Astrocyte of the hippocampus (primary cell): ENCODE measurements at regions not wholly inside any gene's neighbourhood (a gene's known extent, or its start where the extent isn't known, plus 50 kb on each side); places are given as distances from the start of the nearest gene placed in this dataset.

Experiments used
- DNase-seq: peaks from one replicate; pipeline ENCODE4 v3.0.0; 2011; ENCODE audit warnings: low read depth, low spot score

DNA sequence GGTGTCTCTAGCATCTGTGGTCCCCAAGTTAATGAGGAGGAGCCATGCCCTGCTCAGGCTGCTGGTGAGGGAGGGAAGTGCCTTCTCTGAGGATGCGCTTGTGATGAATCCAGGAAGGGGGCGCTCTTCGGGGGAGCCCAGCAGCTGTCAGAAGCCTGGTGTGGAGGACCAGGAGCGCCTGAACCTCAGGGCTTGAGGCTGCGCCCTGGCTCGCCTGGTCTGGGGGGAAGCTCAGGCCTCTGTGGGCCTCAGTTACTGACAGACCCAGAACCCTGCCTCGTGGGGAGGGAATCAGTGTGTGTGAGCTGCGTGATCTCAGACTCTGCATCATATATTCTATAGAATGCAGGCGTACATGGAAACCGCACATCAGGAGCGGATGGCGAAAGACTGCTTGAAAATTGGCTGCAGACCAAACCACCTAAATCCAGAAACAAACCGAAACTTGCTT is 126.1 kb downstream of the SEC14L1 start:
- DNase-seq: no peak

- no peak for DNase-seq
Measured at GRCh38 chr17:77269696-77270681, 129.2 kb downstream of the SEC14L1 start.

GRCh38 chr17:77271411-77271810 is 130.6 kb downstream of the SEC14L1 start:
- no peak for DNase-seq

DNA sequence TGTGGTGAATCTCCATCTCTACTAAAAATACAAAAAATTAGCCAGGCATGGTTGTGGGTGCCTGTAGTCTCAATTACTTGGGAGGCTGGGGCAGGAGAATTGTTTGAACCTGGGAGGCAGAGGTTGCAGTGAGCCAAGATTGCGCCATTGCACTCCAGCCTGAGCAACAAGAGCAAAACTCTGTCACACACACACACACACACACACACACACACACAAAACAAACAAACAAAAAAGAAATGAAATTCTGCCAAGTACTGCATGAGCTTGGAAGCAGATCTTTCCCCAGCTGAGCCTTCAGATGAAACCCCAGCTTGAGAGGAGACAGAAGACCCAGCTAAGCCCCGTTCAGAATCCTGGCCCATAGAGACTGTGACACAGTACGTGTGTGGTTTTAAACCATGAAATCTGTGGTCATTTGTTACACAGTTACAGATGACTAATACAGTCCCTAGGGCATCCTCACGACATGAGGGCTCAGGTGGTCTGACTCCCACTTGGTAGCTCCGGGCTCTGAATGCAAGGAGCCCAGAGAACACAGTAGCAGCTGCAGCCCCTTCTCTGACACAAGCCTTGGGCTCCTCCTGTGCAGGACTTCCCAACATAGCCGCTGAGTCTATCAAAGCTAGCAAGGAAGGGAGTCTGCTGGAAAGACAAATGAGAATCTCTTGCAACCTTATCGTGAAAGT is 132.8 kb downstream of the SEC14L1 start:
- DNase-seq: no peak

DNA sequence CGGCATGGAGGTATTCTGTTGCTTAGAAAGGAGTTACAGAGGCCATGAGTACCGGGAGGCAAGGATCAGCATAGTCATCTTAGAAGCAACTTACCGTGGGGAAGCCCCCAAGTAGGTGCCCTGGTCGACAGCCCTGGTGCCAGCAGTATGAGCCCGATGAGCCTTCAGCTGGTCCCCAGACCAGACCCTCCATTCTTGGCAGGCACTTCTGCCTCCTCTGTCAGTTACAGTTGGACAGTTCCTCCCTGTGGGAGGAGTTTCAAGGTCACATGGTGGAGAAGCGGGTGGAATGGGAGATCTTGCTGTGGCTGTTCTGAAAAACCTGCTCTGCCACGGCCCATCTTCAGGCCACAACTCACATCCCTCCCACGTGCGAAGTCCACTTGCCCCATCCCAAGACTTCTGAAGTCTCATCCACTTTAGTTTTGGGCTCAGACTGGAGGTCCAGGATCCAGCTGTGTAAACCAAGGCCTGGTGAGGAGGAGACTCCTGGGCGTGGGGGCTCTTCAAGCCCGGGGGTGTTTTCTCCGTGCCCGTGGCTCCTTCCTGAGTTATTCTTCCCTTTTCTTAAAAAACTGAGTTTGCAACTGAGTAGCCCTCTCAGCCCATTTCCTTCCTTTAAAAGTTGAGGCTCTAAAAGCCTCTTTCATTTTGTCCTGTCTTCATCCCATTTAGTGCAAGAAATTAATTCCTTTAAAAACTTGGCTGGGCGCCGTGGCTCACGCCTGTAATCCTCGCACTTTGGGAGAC is 133.5 kb downstream of the SEC14L1 start:
- no peak for DNase-seq

- no peak for DNase-seq
Measured at GRCh38 chr17:77279448-77280303, 138.9 kb downstream of the SEC14L1 start.

- peak; percentile 51 for DNase-seq
Measured at GRCh38 chr17:77280304-77281121, 139.7 kb downstream of the SEC14L1 start.

DNA sequence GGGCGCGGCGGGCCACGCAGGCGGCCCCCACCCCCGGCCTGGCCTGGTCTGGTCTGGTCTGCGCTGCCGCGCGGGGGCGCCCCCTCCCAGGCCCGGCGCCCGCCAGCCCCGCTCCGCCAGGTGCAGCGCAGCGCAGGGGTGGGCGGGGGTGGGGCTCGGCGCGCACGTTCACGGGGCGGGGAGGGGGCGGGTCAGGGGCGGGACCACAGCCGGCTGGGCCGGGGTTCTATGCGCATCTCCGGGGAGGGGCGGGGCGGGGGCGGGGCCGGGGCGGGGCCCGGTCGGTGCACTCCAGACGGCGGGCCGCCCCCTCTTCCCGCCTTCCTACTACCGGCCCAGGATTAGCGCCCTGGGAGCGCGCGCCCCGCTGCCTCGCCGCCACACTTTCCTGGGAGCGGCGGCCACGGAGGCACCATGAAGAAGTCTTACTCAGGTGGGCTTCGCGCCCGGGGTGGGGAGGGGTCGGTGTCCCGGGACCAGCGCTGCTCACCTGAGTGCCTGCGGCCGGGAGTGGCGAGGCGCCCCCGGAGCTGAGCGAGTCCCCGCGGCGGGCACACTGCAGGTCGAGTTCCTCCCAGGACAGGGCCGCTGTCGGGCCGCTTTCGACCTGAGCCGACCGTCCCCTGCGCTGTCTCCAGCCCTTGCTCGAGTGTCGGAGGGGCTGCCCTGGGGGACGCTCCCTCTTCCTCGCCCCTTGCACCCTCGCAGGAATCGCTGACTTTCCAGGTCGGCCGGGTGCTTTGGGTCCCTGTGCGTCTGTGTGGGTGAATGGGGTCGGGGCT is 140.5 kb downstream of the SEC14L1 start:
- DNase-seq: peak; percentile 80

DNA sequence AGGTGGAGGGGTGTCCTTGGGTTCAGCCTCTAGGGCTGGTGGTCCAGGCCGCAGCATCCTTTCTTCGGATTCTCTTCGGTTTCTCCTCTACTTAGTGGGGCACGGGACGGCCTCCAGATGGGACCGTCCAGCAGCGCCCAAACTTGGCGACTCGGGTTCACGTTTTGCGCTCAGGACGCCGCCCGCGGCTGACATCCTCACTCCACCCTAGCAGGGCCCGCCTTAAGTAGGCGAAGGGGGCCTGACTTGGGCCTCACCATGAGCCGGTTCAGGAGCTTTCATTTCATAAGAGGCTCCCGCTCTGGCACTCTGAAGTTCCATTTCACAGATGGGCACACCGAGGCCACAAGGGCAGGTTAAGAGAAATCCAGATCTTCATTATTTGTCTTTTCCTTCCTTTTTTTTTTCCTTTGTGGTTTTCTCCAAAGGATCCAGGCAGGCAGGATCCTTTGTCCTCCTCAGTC is 141.2 kb downstream of the SEC14L1 start:
- DNase-seq: peak; percentile 49

- DNase-seq: peak; percentile 87
Measured at GRCh38 chr17:77282524-77283515, 142.1 kb downstream of the SEC14L1 start.

DNA sequence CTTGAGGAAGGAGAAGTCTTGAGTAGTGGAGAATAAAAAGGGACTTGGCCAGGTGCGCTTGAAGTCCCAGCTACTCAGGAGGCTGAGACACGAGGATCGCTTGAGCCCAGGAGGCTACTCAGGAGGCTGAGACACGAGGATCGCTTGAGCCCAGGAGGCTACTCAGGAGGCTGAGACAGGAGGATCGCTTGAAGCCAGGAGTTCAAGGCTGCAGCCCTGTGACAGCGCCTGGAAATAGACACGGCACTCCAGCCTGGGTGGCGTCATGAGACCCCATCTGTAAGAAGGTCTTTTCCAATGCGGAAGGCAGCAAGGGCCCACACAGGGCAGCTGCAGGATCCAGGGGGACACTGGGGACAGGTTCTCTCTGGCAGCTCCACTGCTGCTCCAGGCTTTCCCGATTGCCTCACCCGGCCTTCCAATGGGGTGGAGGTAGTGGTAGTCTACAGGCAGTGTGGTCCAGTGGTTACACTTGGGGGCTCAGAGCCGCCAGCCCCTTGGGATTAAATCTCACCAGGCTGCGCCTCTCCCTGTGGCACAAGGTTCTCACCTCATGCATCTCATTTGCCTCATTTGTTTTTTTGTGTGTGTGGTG is 143.4 kb downstream of the SEC14L1 start:
- no peak for DNase-seq

DNA sequence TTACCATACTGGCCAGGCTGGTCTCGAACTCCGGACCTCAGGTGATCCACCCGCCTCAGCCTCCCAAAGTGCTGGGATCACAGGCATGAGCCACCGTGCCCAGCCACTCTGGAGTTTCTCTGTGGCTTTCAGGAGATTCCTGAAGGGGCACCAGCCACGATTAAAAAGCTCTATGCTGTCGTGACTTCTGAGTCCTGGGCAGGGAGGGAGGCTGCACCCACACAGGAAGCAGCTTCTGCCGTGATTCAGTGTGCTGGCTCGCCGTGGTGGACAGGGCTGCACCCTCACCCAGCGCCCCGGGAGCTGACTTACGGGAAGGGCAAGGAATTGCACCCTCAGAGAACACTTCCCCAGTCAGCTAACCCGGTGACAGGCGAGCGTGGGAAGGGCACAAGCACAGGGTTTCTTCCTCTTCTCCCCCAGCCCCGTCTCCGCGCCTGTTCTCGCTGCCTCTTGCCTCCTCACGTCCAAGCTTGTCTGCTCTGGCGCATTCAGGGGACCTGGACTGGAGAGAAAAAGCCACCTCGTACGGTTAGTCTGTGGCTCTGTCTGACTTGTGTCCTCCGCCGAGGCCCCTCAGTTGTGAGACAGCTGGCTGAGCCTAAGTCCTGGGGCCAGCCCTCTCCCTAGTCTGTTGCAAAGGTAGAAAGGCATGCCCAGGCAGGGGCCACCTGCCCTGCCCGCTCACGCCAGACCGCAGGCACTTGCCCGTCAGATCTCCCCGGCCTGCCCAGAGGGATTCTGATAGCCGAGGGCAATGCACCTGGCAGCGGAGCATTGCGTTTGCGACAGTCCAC is 145.0 kb downstream of the SEC14L1 start:
- peak; percentile 90 for DNase-seq

DNA sequence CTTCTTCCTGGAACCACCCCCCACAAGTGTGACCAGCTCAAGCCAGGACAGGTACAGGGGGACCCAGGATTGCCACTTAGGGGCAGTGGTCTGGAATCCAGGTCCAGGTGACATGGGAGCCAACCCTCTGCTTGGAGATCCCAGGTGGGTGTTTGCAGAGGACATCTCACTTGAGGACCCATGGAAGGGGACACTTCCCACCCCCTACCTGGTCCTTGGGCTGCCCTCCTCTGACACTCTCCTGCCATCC is 145.5 kb downstream of the SEC14L1 start:
- DNase-seq: no peak

GRCh38 chr17:77286641-77287431 is 146.1 kb downstream of the SEC14L1 start:
- peak; percentile 76 for DNase-seq

GRCh38 chr17:77287432-77288068 is 146.8 kb downstream of the SEC14L1 start:
- peak; percentile 88 for DNase-seq
